Esophagus squamous epithelium (tissue), 4 donors: ENCODE measurements at regions not wholly inside any gene's neighbourhood (a gene's known extent, or its start where the extent isn't known, plus 50 kb on each side); places are given as distances from the start of the nearest gene placed in this dataset.

Source experiments
- POLR2A ChIP-seq, 4 donors: fragments of 450-650 bp; IDR thresholded peaks; one replicate each; pipeline ENCODE4 v1.6.1; 2017; ENCODE audit warnings: antibody characterized with exemption in 4 of 4, mild to moderate bottlenecking in 4 of 4, moderate library complexity in 3 of 4
- TF ChIP-seq, protein P1 (sequence below), 6 experiments: fragments of 450-650 bp in 4 of 6; fragments of 200-600 bp in 2 of 6; sonication (generic) in 2 of 6; IDR thresholded peaks; one replicate each; pipeline ENCODE4 v1.5.1; 2016 to 2019; ENCODE audit warnings: antibody characterized with exemption in 6 of 6, mild to moderate bottlenecking in 4 of 6, moderate library complexity in 4 of 6

DNA sequence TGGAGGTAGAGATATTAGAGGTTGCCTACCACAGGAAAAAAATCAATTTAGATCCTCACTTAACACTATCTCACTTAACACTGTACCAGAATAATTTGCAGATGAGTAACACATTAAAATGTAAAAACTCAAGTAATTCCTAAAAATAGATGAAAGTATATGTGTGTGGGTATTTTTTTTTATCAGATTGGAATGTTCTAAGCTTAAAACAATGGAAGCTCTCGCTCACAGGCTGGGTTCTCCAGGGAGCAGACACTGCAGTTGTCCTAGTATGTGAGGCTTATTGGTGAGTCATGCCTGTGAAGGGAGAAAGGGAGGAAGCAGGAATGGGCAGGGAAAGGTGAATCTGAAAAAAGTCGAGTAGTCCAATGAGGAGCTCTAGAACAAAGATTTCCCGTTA, 181.3 kb upstream of the ZNF608 start:
- TF ChIP-seq, protein P1, sequence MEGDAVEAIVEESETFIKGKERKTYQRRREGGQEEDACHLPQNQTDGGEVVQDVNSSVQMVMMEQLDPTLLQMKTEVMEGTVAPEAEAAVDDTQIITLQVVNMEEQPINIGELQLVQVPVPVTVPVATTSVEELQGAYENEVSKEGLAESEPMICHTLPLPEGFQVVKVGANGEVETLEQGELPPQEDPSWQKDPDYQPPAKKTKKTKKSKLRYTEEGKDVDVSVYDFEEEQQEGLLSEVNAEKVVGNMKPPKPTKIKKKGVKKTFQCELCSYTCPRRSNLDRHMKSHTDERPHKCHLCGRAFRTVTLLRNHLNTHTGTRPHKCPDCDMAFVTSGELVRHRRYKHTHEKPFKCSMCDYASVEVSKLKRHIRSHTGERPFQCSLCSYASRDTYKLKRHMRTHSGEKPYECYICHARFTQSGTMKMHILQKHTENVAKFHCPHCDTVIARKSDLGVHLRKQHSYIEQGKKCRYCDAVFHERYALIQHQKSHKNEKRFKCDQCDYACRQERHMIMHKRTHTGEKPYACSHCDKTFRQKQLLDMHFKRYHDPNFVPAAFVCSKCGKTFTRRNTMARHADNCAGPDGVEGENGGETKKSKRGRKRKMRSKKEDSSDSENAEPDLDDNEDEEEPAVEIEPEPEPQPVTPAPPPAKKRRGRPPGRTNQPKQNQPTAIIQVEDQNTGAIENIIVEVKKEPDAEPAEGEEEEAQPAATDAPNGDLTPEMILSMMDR (IDR thresholded peaks at IDR 0.05) = no peak
- no peak for TF ChIP-seq POLR2A (IDR thresholded peaks at IDR 0.05)
